GM18505 (cell line): ENCODE measurements at regions not wholly inside any gene's neighbourhood (a gene's known extent, or its start where the extent isn't known, plus 50 kb on each side); places are given as distances from the start of the nearest gene placed in this dataset.

ENCODE experiments used
- ATAC-seq: cut with Tn5 transposase; IDR thresholded peaks from one replicate; pipeline ENCODE4 v1.9.1; 2021; ENCODE audit not compliant: unreplicated experiment
- POLR2A ChIP-seq: IDR thresholded peaks from 4 replicates; pipeline ENCODE4 v1.6.1; 2011; ENCODE audit warnings: borderline replicate concordance; ENCODE audit not compliant: insufficient read depth, insufficient read length; ENCODE audit errors: extremely low read depth

DNA sequence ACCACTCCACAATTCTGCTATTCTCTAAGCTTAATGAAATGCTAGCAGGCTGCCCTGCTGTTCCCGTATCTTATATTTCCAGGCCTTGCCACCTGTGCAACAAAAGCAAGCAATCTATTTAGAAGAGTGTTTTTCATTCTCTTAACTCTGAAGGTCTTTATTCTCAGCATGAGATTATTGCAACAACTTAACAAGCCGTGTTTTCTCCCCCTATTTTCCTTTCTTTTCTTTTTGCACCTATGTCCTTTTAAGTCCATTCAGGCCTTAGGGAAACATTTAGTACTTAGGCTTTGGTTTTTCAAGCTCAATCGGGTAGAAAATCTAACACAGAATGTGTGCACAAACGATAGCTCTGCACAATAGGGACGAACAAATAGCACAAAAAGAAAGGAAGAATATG is 89.6 kb upstream of the DMRTA1 start:
- no peak for TF ChIP-seq POLR2A
- ATAC-seq, result no peak

DNA sequence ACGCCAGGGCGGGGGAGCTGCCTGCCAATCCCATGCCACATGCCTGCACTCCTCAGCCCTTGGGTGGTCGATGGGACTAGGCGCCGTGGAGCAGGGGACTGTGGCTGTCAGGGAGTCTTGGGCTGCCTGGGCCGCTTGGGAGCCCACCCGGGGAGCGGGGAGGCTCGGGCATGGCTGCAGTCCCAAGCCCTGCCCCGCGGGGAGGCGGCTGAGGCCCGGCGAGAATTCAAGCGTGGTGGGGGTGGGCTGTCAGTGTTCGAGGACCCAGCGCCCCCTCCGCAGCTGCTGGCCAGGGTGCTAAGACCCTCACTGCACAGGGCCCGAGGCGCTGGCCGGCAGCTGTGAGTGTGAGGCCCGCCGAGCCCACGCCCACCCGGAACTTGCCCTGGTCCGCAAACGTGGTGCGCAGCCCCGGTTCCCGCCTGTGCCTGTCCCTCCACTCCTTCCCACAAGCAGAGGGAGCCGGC is 83.2 kb upstream of the DMRTA1 start:
- no peak for TF ChIP-seq POLR2A
- no peak for ATAC-seq

DNA sequence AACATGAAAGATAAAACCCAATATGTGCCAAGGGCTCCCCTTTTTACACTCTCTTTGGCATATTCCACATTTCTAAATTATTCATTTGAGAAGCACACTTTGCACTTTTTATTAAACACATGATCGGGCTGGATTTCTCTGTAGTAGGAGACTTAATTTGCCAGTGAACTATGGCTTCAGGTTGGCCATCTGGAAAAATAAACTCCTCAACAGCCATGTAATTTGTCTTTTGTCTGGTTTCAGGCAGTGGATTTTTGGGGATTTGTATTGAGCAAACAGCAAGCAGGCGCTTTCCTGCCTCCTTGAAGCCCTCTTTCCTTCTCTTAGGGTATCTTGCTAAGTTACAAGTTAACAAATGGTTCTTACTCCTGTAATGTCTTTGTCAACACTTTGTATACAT is 73.0 kb upstream of the DMRTA1 start:
- no peak for ATAC-seq

GRCh38 chr9:22374051-22374450 is 72.6 kb upstream of the DMRTA1 start:
- no peak for ATAC-seq
- no peak for TF ChIP-seq POLR2A

More for the DNA sequence above, 73.0 kb upstream of the DMRTA1 start:
- TF ChIP-seq POLR2A, result no peak

DNA sequence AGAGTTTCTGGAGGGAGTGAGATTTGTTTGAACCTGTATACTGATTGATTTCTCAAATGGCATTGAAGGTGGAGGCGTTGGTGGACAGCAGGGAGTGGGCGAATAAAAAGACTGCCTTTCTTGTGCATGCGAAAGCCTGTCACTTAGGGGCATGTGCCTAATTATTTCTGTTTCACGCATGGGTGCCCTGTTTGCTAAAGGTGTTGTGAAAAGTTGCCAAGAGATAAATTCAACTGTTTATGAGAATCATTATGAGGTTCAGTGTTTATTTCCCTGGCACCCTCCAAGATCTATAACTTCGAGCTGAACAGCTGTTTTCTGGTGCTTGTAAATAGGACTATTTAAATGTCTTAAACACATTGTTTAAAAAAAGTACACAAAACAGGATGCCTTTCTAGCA is 67.4 kb upstream of the DMRTA1 start:
- ATAC-seq, result no peak
- no peak for TF ChIP-seq POLR2A

GRCh38 chr9:22381170-22381569 is 65.5 kb upstream of the DMRTA1 start:
- no peak for ATAC-seq
- TF ChIP-seq POLR2A, result no peak

GRCh38 chr9:22382331-22382730 is 64.3 kb upstream of the DMRTA1 start:
- no peak for ATAC-seq
- no peak for TF ChIP-seq POLR2A

DNA sequence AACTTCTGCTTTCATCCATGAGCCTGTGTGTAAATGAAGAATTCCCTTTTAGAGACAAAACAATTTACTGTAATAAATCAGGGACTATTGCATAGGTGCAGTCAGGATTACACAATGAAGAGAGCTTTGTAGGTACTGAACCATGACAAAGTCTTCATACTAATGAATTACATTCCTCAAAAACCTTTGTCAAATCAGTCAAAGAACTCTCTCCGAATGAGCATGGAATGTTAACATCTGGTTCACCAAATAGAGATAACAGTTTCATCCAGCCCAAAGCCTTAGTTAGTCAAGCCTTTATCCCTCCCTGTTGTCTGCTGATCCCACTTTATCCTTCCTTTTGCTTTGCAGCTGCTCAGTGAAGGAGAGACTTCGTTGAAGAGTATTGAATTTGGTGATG is 62.9 kb upstream of the DMRTA1 start:
- ATAC-seq, result no peak
- no peak for TF ChIP-seq POLR2A

DNA sequence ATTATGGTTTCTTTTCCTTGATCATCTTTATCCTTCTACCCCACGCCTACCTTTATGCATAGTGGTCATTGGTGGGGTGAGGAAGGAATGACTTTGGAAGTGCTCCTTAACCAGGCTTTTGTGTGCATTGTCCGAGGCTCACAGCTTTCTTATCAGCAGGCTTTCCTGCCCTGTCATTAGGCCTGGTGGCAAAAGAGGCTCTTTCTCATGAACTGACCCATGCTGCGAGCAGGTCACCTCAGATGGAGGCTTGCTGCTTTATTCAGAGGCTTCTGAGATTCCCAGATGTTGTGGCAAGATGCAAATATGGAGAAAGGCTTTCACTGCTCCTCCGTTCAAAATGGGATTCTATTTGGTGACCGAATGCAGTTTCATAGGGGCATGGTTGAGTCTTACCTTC is 57.4 kb upstream of the DMRTA1 start:
- ATAC-seq, result no peak
- no peak for TF ChIP-seq POLR2A

DNA sequence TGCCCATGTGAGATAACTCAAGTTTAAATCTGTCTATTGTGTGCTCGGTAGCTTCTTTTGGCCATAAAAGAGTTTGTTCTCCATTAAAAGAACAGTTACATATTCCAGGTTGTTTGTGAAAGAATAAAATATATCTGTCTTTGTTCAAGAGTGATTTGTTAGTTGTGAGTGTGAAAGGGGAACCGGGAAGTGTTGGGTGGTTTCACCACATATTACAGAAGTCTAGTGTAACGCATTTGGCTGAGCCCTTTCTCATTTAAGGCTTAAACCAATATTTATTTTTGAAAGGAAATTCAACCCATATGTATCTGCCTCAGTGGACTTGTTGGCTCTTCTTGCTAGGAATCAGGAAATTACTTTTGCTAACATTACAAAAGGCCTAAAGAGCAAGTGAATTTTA is 54.1 kb upstream of the DMRTA1 start:
- ATAC-seq, result no peak
- no peak for TF ChIP-seq POLR2A

GRCh38 chr9:22395687-22396141 is 50.9 kb upstream of the DMRTA1 start:
- no peak for TF ChIP-seq POLR2A
- no peak for ATAC-seq
